ENCODE measurements at regions not wholly inside any gene's neighbourhood (a gene's known extent, or its start where the extent isn't known, plus 50 kb on each side); places are given as distances from the start of the nearest gene placed in this dataset.

GRCh38 chr5:1593903-1594356, 70.2 kb upstream of the LPCAT1 start:
- TF ChIP-seq CTCF (IDR thresholded peaks at IDR 0.05 in 8 of 11, conservative IDR thresholded peaks at IDR 0.05 in 3 of 11) (no peak), POLR2A (IDR thresholded peaks at IDR 0.05) (no peak), POLR2AphosphoS5 (IDR thresholded peaks at IDR 0.05) (no peak)

Measured in spleen (tissue), 7 donors.